HS-5 (cell line): ENCODE measurements at regions not wholly inside any gene's neighbourhood (a gene's known extent, or its start where the extent isn't known, plus 50 kb on each side); places are given as distances from the start of the nearest gene placed in this dataset.
"Not testable (repeated sequence)": the region's sequence is repeated elsewhere in the genome, so short reads cannot be mapped to it uniquely, and the experiment has no call there.

Source experiments
- DNase-seq: peaks from one replicate; pipeline ENCODE4 v3.0.0-alpha.2; 2012; ENCODE audit warnings: low read depth

- DNase-seq, result no peak
Observed at GRCh38 chr12:90690120-90690519, 264.9 kb downstream of the CCER1 start.

GRCh38 chr12:90687682-90688081, 267.3 kb downstream of the CCER1 start:
- DNase-seq, result not testable (repeated sequence)

- no peak for DNase-seq
Observed at GRCh38 chr12:90683871-90684270, 271.1 kb downstream of the CCER1 start.

- no peak for DNase-seq
Observed at GRCh38 chr12:90682398-90682797, 272.6 kb downstream of the CCER1 start.

GRCh38 chr12:90679674-90680073, 275.3 kb downstream of the CCER1 start:
- no peak for DNase-seq

- DNase-seq, result no peak
Observed at GRCh38 chr12:90677552-90677951, 277.4 kb downstream of the CCER1 start.

- DNase-seq, result no peak
Observed at GRCh38 chr12:90677055-90677454, 277.9 kb downstream of the CCER1 start.

GRCh38 chr12:90675106-90675505, 279.9 kb downstream of the CCER1 start:
- DNase-seq, result no peak

GRCh38 chr12:90672081-90672480, 282.9 kb downstream of the CCER1 start:
- no peak for DNase-seq

GRCh38 chr12:90663949-90664348, 291.0 kb downstream of the CCER1 start:
- DNase-seq, result not testable (repeated sequence)

- DNase-seq, result no peak
Observed at GRCh38 chr12:90659060-90659459, 295.9 kb downstream of the CCER1 start.

- DNase-seq, result no peak
Observed at GRCh38 chr12:90653040-90653439, 301.9 kb downstream of the CCER1 start.

GRCh38 chr12:90652280-90652679, 302.7 kb downstream of the CCER1 start:
- DNase-seq, result no peak

GRCh38 chr12:90645181-90645580, 309.8 kb downstream of the CCER1 start:
- no peak for DNase-seq

GRCh38 chr12:90631591-90632212, 323.3 kb downstream of the CCER1 start:
- DNase-seq, result no peak

GRCh38 chr12:90630006-90630405, 325.0 kb downstream of the CCER1 start:
- DNase-seq, result no peak

GRCh38 chr12:90628213-90628612, 326.8 kb downstream of the CCER1 start:
- DNase-seq, result no peak

GRCh38 chr12:90627180-90627896, 327.6 kb downstream of the CCER1 start:
- DNase-seq, result no peak

- no peak for DNase-seq
Observed at GRCh38 chr12:90622431-90622830, 332.5 kb downstream of the CCER1 start.

- no peak for DNase-seq
Observed at GRCh38 chr12:90621927-90622326, 333.0 kb downstream of the CCER1 start.

- no peak for DNase-seq
Observed at GRCh38 chr12:90619943-90620342, 335.0 kb downstream of the CCER1 start.

- DNase-seq, result no peak
Observed at GRCh38 chr12:90618586-90618985, 336.4 kb downstream of the CCER1 start.

GRCh38 chr12:90611891-90612290, 343.1 kb downstream of the CCER1 start:
- DNase-seq, result no peak

- DNase-seq, result no peak
Observed at GRCh38 chr12:90611048-90611447, 343.9 kb downstream of the CCER1 start.
